Kidney (tissue), 13 donors: ENCODE measurements at regions not wholly inside any gene's neighbourhood (a gene's known extent, or its start where the extent isn't known, plus 50 kb on each side); places are given as distances from the start of the nearest gene placed in this dataset.

Experiments
- DNase-seq, 5 donors: peaks; one replicate each; pipeline ENCODE4 v3.0.0-alpha.2; 2013 to 2020
- FAIRE-seq: peaks from 2 replicates; lab custom pipeline; 2012; peaks lifted over from hg19 to GRCh38; lab: Jason Lieb, UNC
- H3K27ac ChIP-seq, 2 donors: one replicate each; pipeline ENCODE4 v1.7.0; 2013; ENCODE audit warnings: low read depth in 2 of 2, low read length in 2 of 2, inconsistent platforms in 1 of 2
- H3K27me3 ChIP-seq: one replicate; pipeline ENCODE4 v1.7.1; 2013; ENCODE audit warnings: low read length, inconsistent platforms; ENCODE audit not compliant: control insufficient read depth, insufficient read depth
- H3K36me3 ChIP-seq, 3 donors: one replicate each; pipeline versions ENCODE4 v1.7.0 to v1.7.1; 2013; ENCODE audit warnings: low read length in 3 of 3, control low read depth in 1 of 3, inconsistent platforms in 1 of 3; ENCODE audit not compliant: insufficient read depth in 3 of 3, control insufficient read depth in 2 of 3
- H3K4me1 ChIP-seq, 3 donors: one replicate each; pipeline versions ENCODE4 v1.7.0 to v1.7.1; 2013; ENCODE audit warnings: low read length in 3 of 3, inconsistent platforms in 1 of 3, low read depth in 1 of 3; ENCODE audit not compliant: control insufficient read depth in 2 of 3, insufficient read depth in 2 of 3
- H3K4me3 ChIP-seq, 3 donors: one replicate each; pipeline versions ENCODE4 v1.7.0 to v1.8.1; 2013; ENCODE audit warnings: low read length in 3 of 3, control low read depth in 1 of 3, inconsistent platforms in 1 of 3
- H3K9ac ChIP-seq, 3 donors: one replicate each; pipeline versions ENCODE4 v1.7.0 to v1.7.1; 2013; ENCODE audit warnings: low read length in 3 of 3, control low read depth in 1 of 3, inconsistent platforms in 1 of 3
- H3K9me3 ChIP-seq, 3 donors: one replicate each; pipeline versions ENCODE4 v1.7.0 to v1.7.1; 2013; ENCODE audit warnings: low read length in 3 of 3, control low read depth in 1 of 3, inconsistent platforms in 1 of 3; ENCODE audit not compliant: control insufficient read depth in 2 of 3, insufficient read depth in 1 of 3
- CTCF ChIP-seq: IDR thresholded peaks from 3 replicates; pipeline ENCODE4 v1.5.1; 2012; ENCODE audit warnings: mild to moderate bottlenecking, moderate library complexity, borderline replicate concordance; ENCODE audit not compliant: insufficient read depth; ENCODE audit errors: extremely low read depth
- intact Hi-C: fragments of 100-400 bp; cut with DNase I; formaldehyde crosslinking; loops from one replicate; pipeline ENCODE4 v1.11.1; 2022
- donor health status: control.
- donor health status: control.
- donor health status: control.
- donor health status: control.
- donor health status: control.
- donor health status: DM: yes; HTN: yes; CAD: no.
- donor health status: Normal renal cell carcinoma (clear cell type).

- no peak for TF ChIP-seq CTCF
- Histone ChIP-seq H3K27me3 (no peaks in the 10 kb centered on the region), H3K36me3 (no peaks in the 10 kb centered on the region), H3K4me1 (no peaks in the 10 kb centered on the region), H3K9me3 (no peaks in the 10 kb centered on the region), H3K9ac (no peak overlapping the region), H3K4me3 (no peak overlapping the region), H3K27ac (no peak overlapping the region)
- intact Hi-C loops = no loop called here
- FAIRE-seq (no peak), DNase-seq (peak in 3 of 5 donors; percentile 6 to 62 (median 41))
These were observed 67.5 kb upstream of the RGS7 start for GRCh38 chr1:241424480-241424971.

GRCh38 chr1:241423541-241424479 is 66.8 kb upstream of the RGS7 start:
- H3K27ac ChIP-seq = no peak overlapping the region
- no peaks in the 10 kb centered on the region for H3K4me1 ChIP-seq
- intact Hi-C loops = no loop called here
- DNase-seq (peak; percentile 54 to 71 (median 68)), FAIRE-seq (no peak)
- H3K9me3 ChIP-seq = no peaks in the 10 kb centered on the region
- no peaks in the 10 kb centered on the region for H3K27me3 ChIP-seq
- no peak overlapping the region for H3K9ac ChIP-seq
- H3K36me3 ChIP-seq = no peaks in the 10 kb centered on the region
- TF ChIP-seq CTCF = no peak
- H3K4me3 ChIP-seq = peak overlapping the region in 1 of 3 donors; percentile 25

- no peak overlapping the region for H3K9ac ChIP-seq
- H3K27ac ChIP-seq = no peak overlapping the region
- FAIRE-seq (no peak), DNase-seq (no peak)
- no peaks in the 10 kb centered on the region for H3K36me3 ChIP-seq
- H3K4me1 ChIP-seq = no peaks in the 10 kb centered on the region
- H3K4me3 ChIP-seq = no peak overlapping the region
- no peaks in the 10 kb centered on the region for H3K27me3 ChIP-seq
- TF ChIP-seq CTCF = no peak
- intact Hi-C loops = no loop called here
- H3K9me3 ChIP-seq = no peaks in the 10 kb centered on the region
These were observed 65.5 kb upstream of the RGS7 start for GRCh38 chr1:241422470-241422869.
